T-cell (primary cell): ENCODE measurements at regions not wholly inside any gene's neighbourhood (a gene's known extent, or its start where the extent isn't known, plus 50 kb on each side); places are given as distances from the start of the nearest gene placed in this dataset.

Source experiments
- ATAC-seq, 4 experiments: fragments of 200-7000 bp in 3 of 4; fragments of 150-1000 bp in 1 of 4; cut with Tn5 transposase; replicated peaks in 1 of 4; 1 replicate in 3 of 4; 2 replicates in 1 of 4; pipeline ENCODE4 v1.10.0; 2021; ENCODE audit warnings: moderate library complexity in 3 of 4, mild to moderate bottlenecking in 2 of 4, moderate number of reproducible peaks in 1 of 4
- CTCF ChIA-PET, 2 donors: fragments of 300-600 bp; sonication (Branson Sonifier 250); formaldehyde crosslinking; loops; one replicate each; lab custom pipeline; 2022; ENCODE audit warnings: antibody characterized with exemption in 2 of 2; lab: Charles Lee
- POLR2A ChIA-PET, 2 donors: fragments of 300-600 bp; sonication (Branson Sonifier 250); formaldehyde crosslinking; loops; one replicate each; lab custom pipeline; 2022; ENCODE audit warnings: antibody characterized with exemption in 2 of 2; lab: Charles Lee
- DNase-seq, 35 experiments: peaks; one replicate each; pipeline versions ENCODE4 v3.0.0 to v3.0.0-alpha.2; 2013 to 2023
- H3K27ac ChIP-seq: one replicate; pipeline ENCODE4 v1.5.1; 2013; ENCODE audit warnings: low read length
- H3K27me3 ChIP-seq, 2 experiments: replicated peaks in 1 of 2; 1 replicate in 1 of 2; 2 replicates in 1 of 2; pipeline versions ENCODE4 v1.6.1 to v1.7.0; 2013; ENCODE audit warnings: low read length in 1 of 2, mixed read lengths in 1 of 2; ENCODE audit not compliant: control insufficient read depth in 2 of 2, insufficient read depth in 2 of 2; ENCODE audit errors: extremely low read depth in 1 of 2
- H3K36me3 ChIP-seq, 2 donors: 1 replicate in 1 of 2; 2 replicates in 1 of 2; pipeline versions ENCODE4 v1.6.1 to v1.7.0; 2013; ENCODE audit warnings: low read length in 1 of 2; ENCODE audit not compliant: control insufficient read depth in 2 of 2, insufficient read depth in 1 of 2; ENCODE audit errors: extremely low read depth in 1 of 2
- H3K4me1 ChIP-seq, 2 experiments: 1 replicate in 1 of 2; 2 replicates in 1 of 2; pipeline versions ENCODE4 v1.6.1 to v1.7.0; 2013; ENCODE audit warnings: low read length in 2 of 2, mixed read lengths in 1 of 2; ENCODE audit not compliant: insufficient read depth in 2 of 2, control insufficient read depth in 1 of 2; ENCODE audit errors: extremely low read depth in 1 of 2
- H3K4me3 ChIP-seq, 2 donors: 1 replicate in 1 of 2; 2 replicates in 1 of 2; pipeline versions ENCODE4 v1.5.1 to v1.7.0; 2013; ENCODE audit warnings: mild to moderate bottlenecking in 2 of 2, low read length in 1 of 2, moderate library complexity in 1 of 2; ENCODE audit not compliant: control insufficient read depth in 1 of 2; ENCODE audit errors: extremely low read depth in 1 of 2
- H3K9me3 ChIP-seq: 2 replicates; pipeline ENCODE4 v1.7.0; 2013
- H3K27ac Mint-ChIP-seq, 2 donors: one replicate each; pipeline ENCODE4 v1.8.0; 2020 to 2021; ENCODE audit warnings: mild to moderate bottlenecking in 2 of 2, mixed read lengths in 2 of 2
- H3K27me3 Mint-ChIP-seq, 2 donors: one replicate each; pipeline ENCODE4 v1.8.0; 2021 to 2022; ENCODE audit warnings: mixed read lengths in 2 of 2
- H3K36me3 Mint-ChIP-seq: one replicate; pipeline ENCODE4 v1.8.0; 2021; ENCODE audit warnings: mixed read lengths
- H3K4me1 Mint-ChIP-seq, 3 donors: one replicate each; pipeline ENCODE4 v1.8.0; 2020 to 2022; ENCODE audit warnings: mixed read lengths in 3 of 3, mild to moderate bottlenecking in 1 of 3
- H3K4me3 Mint-ChIP-seq, 3 donors: one replicate each; pipeline ENCODE4 v1.8.0; 2020 to 2022; ENCODE audit warnings: mild to moderate bottlenecking in 3 of 3, mixed read lengths in 3 of 3, moderate library complexity in 3 of 3
- H3K9me3 Mint-ChIP-seq, 3 donors: one replicate each; pipeline ENCODE4 v1.8.0; 2020 to 2022; ENCODE audit warnings: mixed read lengths in 3 of 3
- WGBS: methylation state at CpG from one replicate; pipeline ENCODE4 v1.1.5; 2013; ENCODE audit warnings: missing lambda C conversion rate; ENCODE audit not compliant: insufficient coverage; 5-methylcytosine and 5-hydroxymethylcytosine counted together

- H3K27ac Mint-ChIP-seq, result no peak overlapping the region
- H3K36me3 ChIP-seq, result no peaks in the 10 kb centered on the region
- peaks cover 0 to 16% of the 10 kb centered on the region in 2 experiments for H3K27me3 ChIP-seq
- ATAC-seq (no peak), DNase-seq (no peak)
- peaks cover 31 to 32% of the 10 kb centered on the region in 2 donors for H3K27me3 Mint-ChIP-seq
- no peak overlapping the region for H3K4me3 Mint-ChIP-seq
- peaks cover 0 to 4% (median 0%) of the 10 kb centered on the region in 3 donors for H3K9me3 Mint-ChIP-seq
- no peaks in the 10 kb centered on the region for H3K4me1 ChIP-seq
- POLR2A ChIA-PET, result no interaction called here
- no peak overlapping the region for H3K4me3 ChIP-seq
- no peaks in the 10 kb centered on the region for H3K36me3 Mint-ChIP-seq
- CTCF ChIA-PET, result no interaction called here
- H3K27ac ChIP-seq, result no peak overlapping the region
- H3K4me1 Mint-ChIP-seq, result no peaks in the 10 kb centered on the region
- no peaks in the 10 kb centered on the region for H3K9me3 ChIP-seq
- no CpG with 5 or more reads among the region's 2 CpGs for WGBS
These were observed 60.9 kb upstream of the RMDN2 start for GRCh38 chr2:37864217-37864616.

DNA sequence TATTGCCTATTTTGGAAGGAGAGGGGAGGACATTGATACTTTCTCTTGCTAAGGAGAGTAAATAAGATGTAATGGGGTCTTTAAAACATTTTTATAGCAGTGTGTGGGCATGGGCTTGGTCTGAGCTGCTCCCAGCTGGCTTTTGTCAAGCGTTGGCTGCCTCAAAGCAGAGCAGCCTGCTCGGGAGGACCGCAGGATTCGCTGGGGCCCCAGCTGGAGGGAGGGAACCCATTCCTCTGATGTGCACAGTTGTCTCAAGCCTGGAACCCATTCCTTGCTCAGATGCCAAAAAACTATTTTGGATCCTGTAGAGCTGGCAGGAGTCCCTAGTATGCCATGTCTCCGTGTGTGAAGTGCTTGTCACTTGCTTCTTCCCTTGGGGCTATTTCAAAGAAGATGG, 59.4 kb upstream of the RMDN2 start:
- 93% methylated on average over 5 of the region's 5 CpGs for WGBS
- H3K27me3 ChIP-seq, result peaks cover 0 to 16% of the 10 kb centered on the region in 2 experiments
- Mint-ChIP-seq H3K4me1 (no peaks in the 10 kb centered on the region), H3K27me3 (peaks cover 31 to 32% of the 10 kb centered on the region in 2 donors), H3K4me3 (no peak overlapping the region), H3K27ac (no peak overlapping the region), H3K36me3 (no peaks in the 10 kb centered on the region), H3K9me3 (no peaks in the 10 kb centered on the region)
- no peaks in the 10 kb centered on the region for H3K36me3 ChIP-seq
- no peak overlapping the region for H3K27ac ChIP-seq
- ATAC-seq, result no peak
- no peak for DNase-seq
- CTCF ChIA-PET, result interaction anchor here (0.9 to 1.4 kb wide), 3 partner anchors 9 to 12 kb away, joined by 3 to 5 read pairs (median 3); no protein-coding TSS in a partner anchor
- POLR2A ChIA-PET, result no interaction called here
- H3K4me1 ChIP-seq, result no peaks in the 10 kb centered on the region
- no peaks in the 10 kb centered on the region for H3K9me3 ChIP-seq
- H3K4me3 ChIP-seq, result no peak overlapping the region

DNA sequence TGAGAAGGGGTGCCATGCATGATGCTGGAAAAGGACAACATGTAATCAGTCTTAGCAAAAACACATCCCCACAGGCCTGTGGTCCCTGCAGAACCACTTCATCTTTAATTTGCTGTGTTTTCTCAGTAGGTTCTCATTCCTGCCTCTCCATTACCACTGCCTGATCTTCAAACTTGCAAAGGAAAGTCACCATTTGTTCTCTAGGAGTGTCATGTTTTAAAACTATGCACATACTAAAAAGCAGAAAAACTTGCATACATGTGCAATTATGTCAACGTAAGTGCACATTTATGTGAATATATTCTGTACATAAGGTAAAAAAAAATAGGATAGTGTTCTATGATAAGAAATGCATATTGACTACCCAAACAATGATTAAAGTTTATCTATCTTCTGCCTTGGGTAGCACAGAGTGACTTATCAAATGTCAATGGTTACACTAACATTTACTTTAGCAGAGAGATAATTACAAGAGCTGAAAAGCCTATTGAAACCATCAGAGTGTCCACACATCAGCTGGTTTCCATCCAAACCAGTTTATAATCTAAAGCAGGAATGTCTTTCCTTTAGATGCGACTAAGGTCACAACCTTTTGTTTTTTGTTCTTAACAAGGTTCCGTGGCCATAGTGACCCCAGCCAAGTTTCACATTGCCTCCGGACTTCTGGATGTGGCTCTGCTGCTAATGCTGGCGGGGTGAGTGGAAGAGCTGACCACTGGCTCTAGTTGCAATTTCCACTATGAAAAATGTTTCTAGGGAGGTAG, 58.7 kb upstream of the RMDN2 start:
- Histone ChIP-seq H3K4me1 (no peaks in the 10 kb centered on the region), H3K27ac (no peak overlapping the region), H3K9me3 (no peaks in the 10 kb centered on the region), H3K27me3 (peaks cover 0 to 16% of the 10 kb centered on the region in 2 experiments), H3K36me3 (no peaks in the 10 kb centered on the region), H3K4me3 (no peak overlapping the region)
- peaks cover 0 to under 1% (median 0%) of the 10 kb centered on the region in 3 donors for H3K4me1 Mint-ChIP-seq
- DNase-seq (no peak), ATAC-seq (no peak)
- no peaks in the 10 kb centered on the region for H3K36me3 Mint-ChIP-seq
- 95% methylated on average over 3 of the region's 5 CpGs for WGBS
- ChIA-PET POLR2A (no interaction called here), CTCF (interaction anchor here (1.4 kb wide), 2 partner anchors 11 kb away, joined by 5 to 6 read pairs; no protein-coding TSS in a partner anchor)
- H3K27ac Mint-ChIP-seq, result no peak overlapping the region
- H3K27me3 Mint-ChIP-seq, result peaks cover 31 to 32% of the 10 kb centered on the region in 2 donors
- no peaks in the 10 kb centered on the region for H3K9me3 Mint-ChIP-seq
- no peak overlapping the region for H3K4me3 Mint-ChIP-seq

- H3K9me3 Mint-ChIP-seq, result no peaks in the 10 kb centered on the region
- peaks cover 0 to 8% (median 6%) of the 10 kb centered on the region in 3 donors for H3K4me1 Mint-ChIP-seq
- Histone ChIP-seq H3K4me1 (no peaks in the 10 kb centered on the region), H3K9me3 (no peaks in the 10 kb centered on the region), H3K27ac (no peak overlapping the region), H3K36me3 (no peaks in the 10 kb centered on the region), H3K4me3 (no peak overlapping the region), H3K27me3 (peaks cover 0 to 13% of the 10 kb centered on the region in 2 experiments)
- POLR2A ChIA-PET, result no interaction called here
- CTCF ChIA-PET, result interaction anchor here in 1 of 2 donors (1.4 kb wide), 1 partner anchor 10 kb away, joined by 6 read pairs; no protein-coding TSS in a partner anchor
- no peak overlapping the region for H3K27ac Mint-ChIP-seq
- H3K4me3 Mint-ChIP-seq, result no peak overlapping the region
- no CpG with 5 or more reads among the region's 2 CpGs for WGBS
- ATAC-seq, result no peak
- peaks cover 27% of the 10 kb centered on the region in 2 donors for H3K27me3 Mint-ChIP-seq
- DNase-seq, result no peak
- no peaks in the 10 kb centered on the region for H3K36me3 Mint-ChIP-seq
These were observed 57.9 kb upstream of the RMDN2 start for GRCh38 chr2:37867166-37867565.

GRCh38 chr2:37868866-37869265, 56.2 kb upstream of the RMDN2 start:
- Mint-ChIP-seq H3K4me3 (no peak overlapping the region), H3K4me1 (peaks cover 0 to 10% (median 6%) of the 10 kb centered on the region in 3 donors), H3K9me3 (no peaks in the 10 kb centered on the region), H3K27ac (no peak overlapping the region), H3K36me3 (no peaks in the 10 kb centered on the region), H3K27me3 (peaks cover 12 to 17% of the 10 kb centered on the region in 2 donors)
- ChIA-PET POLR2A (no interaction called here), CTCF (interaction anchor here (0.9 to 1.7 kb wide), 2 partner anchors 9 to 454 kb away, joined by 3 to 4 read pairs; no protein-coding TSS in a partner anchor)
- no peak for ATAC-seq
- DNase-seq, result no peak
- H3K36me3 ChIP-seq, result no peaks in the 10 kb centered on the region
- no peaks in the 10 kb centered on the region for H3K9me3 ChIP-seq
- H3K4me3 ChIP-seq, result no peak overlapping the region
- H3K27me3 ChIP-seq, result peaks cover 0 to 8% of the 10 kb centered on the region in 2 experiments
- H3K27ac ChIP-seq, result no peak overlapping the region
- no CpG with 5 or more reads among the region's 2 CpGs for WGBS
- H3K4me1 ChIP-seq, result no peaks in the 10 kb centered on the region

GRCh38 chr2:37869304-37869703, 55.8 kb upstream of the RMDN2 start:
- H3K4me3 ChIP-seq, result no peak overlapping the region
- Mint-ChIP-seq H3K27me3 (peaks cover 10 to 15% of the 10 kb centered on the region in 2 donors), H3K27ac (no peak overlapping the region), H3K9me3 (no peaks in the 10 kb centered on the region), H3K4me3 (no peak overlapping the region), H3K36me3 (no peaks in the 10 kb centered on the region), H3K4me1 (peaks cover 0 to 10% (median 6%) of the 10 kb centered on the region in 3 donors)
- no peaks in the 10 kb centered on the region for H3K36me3 ChIP-seq
- WGBS, result 0% methylated on average over 1 of the region's 2 CpGs
- H3K27me3 ChIP-seq, result peaks cover 0 to 9% of the 10 kb centered on the region in 2 experiments
- no peak for ATAC-seq
- H3K27ac ChIP-seq, result no peak overlapping the region
- DNase-seq, result no peak
- ChIA-PET CTCF (interaction anchor here (0.9 to 1.7 kb wide), 2 partner anchors 8 to 454 kb away, joined by 3 to 4 read pairs; no protein-coding TSS in a partner anchor), POLR2A (no interaction called here)
- no peaks in the 10 kb centered on the region for H3K4me1 ChIP-seq
- H3K9me3 ChIP-seq, result no peaks in the 10 kb centered on the region
